IPS-15b (cell line): ENCODE measurements at regions not wholly inside any gene's neighbourhood (a gene's known extent, or its start where the extent isn't known, plus 50 kb on each side); places are given as distances from the start of the nearest gene placed in this dataset.

ENCODE experiments used
- H3K27me3 ChIP-seq: one replicate; pipeline ENCODE4 v1.6.1; 2013; ENCODE audit warnings: low read length; ENCODE audit not compliant: control insufficient read depth, insufficient read depth
- H3K36me3 ChIP-seq: one replicate; pipeline ENCODE4 v1.6.1; 2013; ENCODE audit warnings: low read length; ENCODE audit not compliant: control insufficient read depth, insufficient read depth
- H3K4me1 ChIP-seq: one replicate; pipeline ENCODE4 v1.6.1; 2013; ENCODE audit warnings: mild to moderate bottlenecking, low read length; ENCODE audit not compliant: control insufficient read depth, insufficient read depth
- H3K4me3 ChIP-seq: one replicate; pipeline ENCODE4 v1.5.1; 2013; ENCODE audit warnings: low read depth, low read length
- H3K9ac ChIP-seq: one replicate; pipeline ENCODE4 v1.6.1; 2013; ENCODE audit warnings: low read depth, mild to moderate bottlenecking, low read length
- H3K9me3 ChIP-seq: one replicate; pipeline ENCODE4 v1.6.1; 2013; ENCODE audit warnings: mild to moderate bottlenecking, low read length; ENCODE audit not compliant: control insufficient read depth, insufficient read depth

DNA sequence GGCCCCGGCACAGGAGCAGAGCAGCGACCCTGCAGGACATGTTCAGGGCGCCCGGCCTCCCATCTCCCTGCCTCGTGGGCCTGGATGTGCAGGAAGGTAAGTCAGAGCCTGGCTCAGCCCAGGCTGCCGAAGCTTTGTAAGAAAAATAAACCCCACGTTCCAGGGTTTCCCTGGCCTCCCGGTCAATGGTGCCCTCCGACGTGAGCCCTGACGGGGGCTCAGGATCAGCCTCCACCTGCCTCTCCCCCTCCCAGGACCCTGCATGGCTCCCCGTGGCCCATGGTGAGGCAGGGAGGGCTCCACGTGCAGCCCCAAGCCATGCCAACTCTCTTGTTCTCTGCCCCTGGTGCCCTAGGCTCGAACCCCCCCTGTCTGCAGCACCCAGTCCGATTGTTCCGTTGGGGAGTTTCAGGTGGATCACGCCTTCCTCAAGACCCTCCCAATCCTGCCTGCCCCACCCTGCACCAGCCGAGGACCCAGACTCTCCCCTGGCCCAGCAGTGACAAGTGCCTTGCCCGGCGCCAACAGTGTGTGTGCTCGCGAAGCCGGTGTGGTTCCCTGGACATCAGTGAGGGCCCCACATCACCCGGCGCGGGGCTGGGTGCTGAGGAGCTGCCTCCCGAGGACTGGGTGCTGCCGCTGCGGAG lies 73.2 kb downstream of the PDGFA start:
- Histone ChIP-seq H3K9me3 (no peaks in the 10 kb centered on the region), H3K36me3 (no peaks in the 10 kb centered on the region), H3K9ac (no peak overlapping the region), H3K27me3 (peaks cover 2% of the 10 kb centered on the region), H3K4me1 (peaks cover 5% of the 10 kb centered on the region), H3K4me3 (no peak overlapping the region)
